ENCODE measurements at regions not wholly inside any gene's neighbourhood (a gene's known extent, or its start where the extent isn't known, plus 50 kb on each side); places are given as distances from the start of the nearest gene placed in this dataset.

GRCh38 chr2:42881732-42882131, 89.3 kb upstream of the HAAO start:
- H3K4me1 ChIP-seq: peaks cover 8 to 34% of the 10 kb centered on the region in 2 donors
- intact Hi-C loops (cut with DNase I; ENCODE audit: low total_unique reads): no loop called here
- no peaks in the 10 kb centered on the region for H3K27me3 ChIP-seq
- TF ChIP-seq POLR2A (IDR thresholded peaks at IDR 0.05): no peak
- TF ChIP-seq CTCF (IDR thresholded peaks at IDR 0.05 in 4 of 5, conservative IDR thresholded peaks at IDR 0.05 in 1 of 5): no peak
- H3K36me3 ChIP-seq: no peaks in the 10 kb centered on the region
- DNase-seq (no peak), ATAC-seq (no peak)
- no peaks in the 10 kb centered on the region for H3K9me3 ChIP-seq
- in situ Hi-C loops (cut with MboI; ENCODE audit: low sequenced_read_pairs in 4 of 4): no loop called here
- peak overlapping the region in 1 of 4 donors; percentile 79 for H3K27ac ChIP-seq
- H3K4me3 ChIP-seq: no peak overlapping the region

GRCh38 chr2:42880738-42881690, 88.6 kb upstream of the HAAO start:
- no peak for ATAC-seq
- H3K27ac ChIP-seq: peak overlapping the region in 2 of 4 donors; percentile 44 to 79
- peaks cover 8 to 41% of the 10 kb centered on the region in 2 donors for H3K4me1 ChIP-seq
- no peaks in the 10 kb centered on the region for H3K36me3 ChIP-seq
- intact Hi-C loops (cut with DNase I; ENCODE audit: low total_unique reads): no loop called here
- TF ChIP-seq CTCF (IDR thresholded peaks at IDR 0.05 in 4 of 5, conservative IDR thresholded peaks at IDR 0.05 in 1 of 5) (no peak), POLR2A (IDR thresholded peaks at IDR 0.05) (no peak)
- H3K4me3 ChIP-seq: no peak overlapping the region
- no peak for DNase-seq
- in situ Hi-C loops (cut with MboI; ENCODE audit: low sequenced_read_pairs in 4 of 4): no loop called here
- no peaks in the 10 kb centered on the region for H3K9me3 ChIP-seq
- H3K27me3 ChIP-seq: no peaks in the 10 kb centered on the region

GRCh38 chr2:42879913-42880737, 87.7 kb upstream of the HAAO start:
- intact Hi-C loops (cut with DNase I; ENCODE audit: low total_unique reads): loop anchor here (5.0 kb wide), 1 partner anchor 47 kb away; no protein-coding TSS in a partner anchor
- Histone ChIP-seq H3K36me3 (no peaks in the 10 kb centered on the region), H3K27ac (peak overlapping the region; percentile 7 to 79 (median 41)), H3K9me3 (no peaks in the 10 kb centered on the region), H3K4me3 (no peak overlapping the region), H3K27me3 (no peaks in the 10 kb centered on the region), H3K4me1 (peaks cover 8 to 49% of the 10 kb centered on the region in 2 donors)
- TF ChIP-seq CTCF (IDR thresholded peaks at IDR 0.05 in 4 of 5, conservative IDR thresholded peaks at IDR 0.05 in 1 of 5) (no peak), POLR2A (IDR thresholded peaks at IDR 0.05) (no peak)
- DNase-seq: no peak
- in situ Hi-C loops (cut with MboI; ENCODE audit: low sequenced_read_pairs in 4 of 4): no loop called here
- ATAC-seq: peak in 1 of 2 donors; percentile 35

- no peaks in the 10 kb centered on the region for H3K9me3 ChIP-seq
- no peak overlapping the region for H3K4me3 ChIP-seq
- peaks cover 11 to 56% of the 10 kb centered on the region in 2 donors for H3K4me1 ChIP-seq
- H3K27ac ChIP-seq: peak overlapping the region; percentile 38 to 79 (median 41)
- DNase-seq (no peak), ATAC-seq (no peak)
- intact Hi-C loops (cut with DNase I; ENCODE audit: low total_unique reads) (loop anchor here (5.0 kb wide), 1 partner anchor 48 kb away; no protein-coding TSS in a partner anchor), in situ Hi-C loops (cut with MboI; ENCODE audit: low sequenced_read_pairs in 4 of 4) (no loop called here)
- H3K27me3 ChIP-seq: no peaks in the 10 kb centered on the region
- H3K36me3 ChIP-seq: no peaks in the 10 kb centered on the region
- TF ChIP-seq CTCF (IDR thresholded peaks at IDR 0.05 in 4 of 5, conservative IDR thresholded peaks at IDR 0.05 in 1 of 5) (no peak), POLR2A (IDR thresholded peaks at IDR 0.05) (no peak)
Measured at GRCh38 chr2:42879121-42879705, 86.8 kb upstream of the HAAO start.

All from gastrocnemius medialis (tissue), 4 donors.